M059J (cell line): ENCODE measurements at regions not wholly inside any gene's neighbourhood (a gene's known extent, or its start where the extent isn't known, plus 50 kb on each side); places are given as distances from the start of the nearest gene placed in this dataset.
A peak's percentile ranks its signal among the peaks of the same experiment; 100 is the strongest.

ENCODE experiments used
- DNase-seq: peaks from one replicate; pipeline ENCODE4 v3.0.0-alpha.2; 2012; ENCODE audit warnings: low read depth

GRCh38 chr6:133693565-133693964 is 195.3 kb upstream of the TCF21 start:
- no peak for DNase-seq

GRCh38 chr6:133697185-133697584 is 191.7 kb upstream of the TCF21 start:
- no peak for DNase-seq

GRCh38 chr6:133697666-133698065 is 191.2 kb upstream of the TCF21 start:
- peak; percentile 11 for DNase-seq

GRCh38 chr6:133698272-133698671 is 190.6 kb upstream of the TCF21 start:
- no peak for DNase-seq

- no peak for DNase-seq
These were observed 189.1 kb upstream of the TCF21 start for GRCh38 chr6:133699741-133700385.

- peak; percentile 19 for DNase-seq
These were observed 187.1 kb upstream of the TCF21 start for GRCh38 chr6:133701633-133702331.

- DNase-seq = peak; percentile 20
These were observed 184.5 kb upstream of the TCF21 start for GRCh38 chr6:133704371-133704770.

- DNase-seq = peak; percentile 40
These were observed 183.8 kb upstream of the TCF21 start for GRCh38 chr6:133705066-133705465.

GRCh38 chr6:133705731-133706130 is 183.2 kb upstream of the TCF21 start:
- peak; percentile 71 for DNase-seq

GRCh38 chr6:133707456-133707855 is 181.5 kb upstream of the TCF21 start:
- peak; percentile 93 for DNase-seq

GRCh38 chr6:133710826-133711225 is 178.1 kb upstream of the TCF21 start:
- no peak for DNase-seq

- no peak for DNase-seq
These were observed 173.6 kb upstream of the TCF21 start for GRCh38 chr6:133715270-133715669.

- peak; percentile 60 for DNase-seq
These were observed 164.2 kb upstream of the TCF21 start for GRCh38 chr6:133724726-133725125.

- no peak for DNase-seq
These were observed 162.7 kb upstream of the TCF21 start for GRCh38 chr6:133726188-133726587.

- DNase-seq = peak; percentile 34
These were observed 158.0 kb upstream of the TCF21 start for GRCh38 chr6:133730881-133731280.

GRCh38 chr6:133740218-133740617 is 148.7 kb upstream of the TCF21 start:
- DNase-seq = no peak

- no peak for DNase-seq
These were observed 148.1 kb upstream of the TCF21 start for GRCh38 chr6:133740816-133741215.

GRCh38 chr6:133741375-133741861 is 147.5 kb upstream of the TCF21 start:
- DNase-seq = peak; percentile 61

- no peak for DNase-seq
These were observed 145.3 kb upstream of the TCF21 start for GRCh38 chr6:133743621-133744020.

- no peak for DNase-seq
These were observed 142.5 kb upstream of the TCF21 start for GRCh38 chr6:133746417-133746770.

GRCh38 chr6:133748628-133749027 is 140.3 kb upstream of the TCF21 start:
- DNase-seq = peak; percentile 20

- no peak for DNase-seq
These were observed 139.5 kb upstream of the TCF21 start for GRCh38 chr6:133749427-133749826.

GRCh38 chr6:133752129-133752528 is 136.8 kb upstream of the TCF21 start:
- no peak for DNase-seq

- no peak for DNase-seq
These were observed 135.2 kb upstream of the TCF21 start for GRCh38 chr6:133753756-133754155.
